ENCODE measurements at regions not wholly inside any gene's neighbourhood (a gene's known extent, or its start where the extent isn't known, plus 50 kb on each side); places are given as distances from the start of the nearest gene placed in this dataset.

DNA sequence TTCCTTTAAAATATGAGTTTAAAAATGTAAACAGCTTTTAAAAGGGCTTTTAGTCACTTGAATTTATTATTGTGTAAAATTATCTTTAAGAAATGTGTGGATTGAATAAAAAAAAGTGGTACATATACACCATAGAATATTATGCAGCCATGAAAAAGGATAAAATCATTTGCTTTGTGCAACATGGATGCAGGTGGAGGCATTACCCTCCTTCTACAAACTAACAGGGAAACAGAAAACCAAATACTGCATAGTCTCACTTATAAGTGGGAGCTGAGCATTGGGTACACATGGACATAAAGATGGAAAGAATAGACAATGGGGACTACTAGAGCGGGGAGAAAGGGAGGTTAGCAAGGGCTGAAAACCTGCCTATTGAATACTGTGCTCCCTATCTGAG is 999.3 kb downstream of the SLITRK5 start:
- no peak for TF ChIP-seq EP300 (IDR thresholded peaks at IDR 0.05; ENCODE audit: low read depth)
- TF ChIP-seq, protein P1, sequence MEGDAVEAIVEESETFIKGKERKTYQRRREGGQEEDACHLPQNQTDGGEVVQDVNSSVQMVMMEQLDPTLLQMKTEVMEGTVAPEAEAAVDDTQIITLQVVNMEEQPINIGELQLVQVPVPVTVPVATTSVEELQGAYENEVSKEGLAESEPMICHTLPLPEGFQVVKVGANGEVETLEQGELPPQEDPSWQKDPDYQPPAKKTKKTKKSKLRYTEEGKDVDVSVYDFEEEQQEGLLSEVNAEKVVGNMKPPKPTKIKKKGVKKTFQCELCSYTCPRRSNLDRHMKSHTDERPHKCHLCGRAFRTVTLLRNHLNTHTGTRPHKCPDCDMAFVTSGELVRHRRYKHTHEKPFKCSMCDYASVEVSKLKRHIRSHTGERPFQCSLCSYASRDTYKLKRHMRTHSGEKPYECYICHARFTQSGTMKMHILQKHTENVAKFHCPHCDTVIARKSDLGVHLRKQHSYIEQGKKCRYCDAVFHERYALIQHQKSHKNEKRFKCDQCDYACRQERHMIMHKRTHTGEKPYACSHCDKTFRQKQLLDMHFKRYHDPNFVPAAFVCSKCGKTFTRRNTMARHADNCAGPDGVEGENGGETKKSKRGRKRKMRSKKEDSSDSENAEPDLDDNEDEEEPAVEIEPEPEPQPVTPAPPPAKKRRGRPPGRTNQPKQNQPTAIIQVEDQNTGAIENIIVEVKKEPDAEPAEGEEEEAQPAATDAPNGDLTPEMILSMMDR (IDR thresholded peaks at IDR 0.05), result no peak
